OCI-LY3 (cell line): ENCODE measurements at regions not wholly inside any gene's neighbourhood (a gene's known extent, or its start where the extent isn't known, plus 50 kb on each side); places are given as distances from the start of the nearest gene placed in this dataset.
"Not testable (repeated sequence)": the region's sequence is repeated elsewhere in the genome, so short reads cannot be mapped to it uniquely, and the experiment has no call there.

Experiments
- H2AFZ ChIP-seq: fragments of 200-600, 300-600 bp; shearing (Covaris generic); 2 replicates; pipeline ENCODE4 v1.6.0; 2014; ENCODE audit warnings: antibody characterized with exemption, low read depth, low read length
- H3K27ac ChIP-seq: fragments of 200-600, 300-600 bp; sonication (generic); 2 replicates; pipeline ENCODE4 v1.5.1; 2014; ENCODE audit warnings: mild to moderate bottlenecking, low read length, moderate library complexity, mixed read lengths
- H3K27me3 ChIP-seq: fragments of 200-600, 300-600 bp; sonication (generic); 2 replicates; pipeline ENCODE4 v1.6.1; 2014; ENCODE audit warnings: low read depth, low read length, mixed read lengths
- H3K36me3 ChIP-seq: fragments of 200-600, 300-600 bp; sonication (generic); replicated peaks from 2 replicates; pipeline ENCODE3; 2014; ENCODE audit warnings: low read depth, low read length, mixed read lengths
- H3K4me1 ChIP-seq: fragments of 300-600, 200-600 bp; sonication (generic); 2 replicates; pipeline ENCODE4 v1.6.1; 2014; ENCODE audit warnings: low read length, mixed read lengths
- H3K4me2 ChIP-seq: fragments of 200-600, 300-600 bp; sonication (generic); 2 replicates; pipeline ENCODE4 v1.6.1; 2014; ENCODE audit warnings: low read length, mixed read lengths
- H3K4me3 ChIP-seq: fragments of 300-600, 200-600 bp; sonication (generic); 2 replicates; pipeline ENCODE4 v1.5.1; 2014; ENCODE audit warnings: antibody characterized with exemption, mild to moderate bottlenecking, low read length, moderate library complexity
- H3K79me2 ChIP-seq: fragments of 300-600, 200-600 bp; shearing (Covaris generic); 2 replicates; pipeline ENCODE4 v1.6.1; 2014; ENCODE audit warnings: mild to moderate bottlenecking, low read length, mixed read lengths
- H3K9ac ChIP-seq: fragments of 300-600, 200-600 bp; shearing (Covaris generic); 2 replicates; pipeline ENCODE4 v1.6.0; 2014; ENCODE audit warnings: mild to moderate bottlenecking, low read length, moderate library complexity
- H3K9me3 ChIP-seq: fragments of 200-600, 300-600 bp; shearing (Covaris generic); 2 replicates; pipeline ENCODE4 v1.6.1; 2014; ENCODE audit warnings: low read length, mixed read lengths; ENCODE audit not compliant: insufficient read depth
- H4K20me1 ChIP-seq: fragments of 200-600, 300-600 bp; sonication (generic); 2 replicates; pipeline ENCODE4 v1.6.1; 2016; ENCODE audit warnings: low read length, mixed read lengths; ENCODE audit not compliant: insufficient read depth
- CTCF ChIP-seq: fragments of 200-600, 300-600 bp; sonication (generic); IDR thresholded peaks from 2 replicates; pipeline ENCODE4 v1.5.1; 2014; ENCODE audit warnings: antibody characterized with exemption, low read length, low read depth
- EZH2phosphoT487 ChIP-seq: fragments of 200-600 bp; shearing (Covaris generic); IDR thresholded peaks from 2 replicates; pipeline ENCODE4 v1.6.1; 2018; ENCODE audit warnings: antibody characterized with exemption, mixed run types, low read depth

DNA sequence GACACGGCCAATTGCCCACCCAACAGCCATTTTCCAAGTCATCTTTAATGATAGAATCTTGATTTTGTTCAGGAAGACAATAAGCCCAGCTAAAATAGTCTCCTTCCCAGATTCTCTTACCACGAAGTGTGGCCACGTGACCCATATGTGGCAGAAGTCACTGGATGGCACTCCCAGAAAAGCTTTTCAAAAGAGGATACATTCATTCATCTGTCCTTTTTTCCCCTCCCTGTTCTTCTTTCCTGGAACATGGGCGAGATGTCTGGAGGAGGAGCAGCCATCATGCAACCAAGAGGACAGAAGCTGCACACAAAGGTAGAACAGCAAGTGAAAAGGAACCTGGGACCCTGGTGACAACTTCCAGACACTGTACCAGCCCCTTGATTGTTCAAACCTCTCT, 174.7 kb downstream of the UACA start:
- H3K27ac ChIP-seq: no peak overlapping the region

GRCh38 chr15:70587896-70588567, 175.3 kb downstream of the UACA start:
- no peak overlapping the region for H3K4me2 ChIP-seq
- no peak overlapping the region for H3K9ac ChIP-seq
- no peaks in the 10 kb centered on the region for H3K9me3 ChIP-seq
- TF ChIP-seq CTCF: no peak
- no peak for TF ChIP-seq EZH2phosphoT487
- H2AFZ ChIP-seq: no peak overlapping the region
- H3K36me3 ChIP-seq: no peaks in the 10 kb centered on the region
- H3K27me3 ChIP-seq: peaks cover 7% of the 10 kb centered on the region; the same call in 1 of the 2 replicates
- H3K4me1 ChIP-seq: no peaks in the 10 kb centered on the region
- no peaks in the 10 kb centered on the region for H3K79me2 ChIP-seq
- H4K20me1 ChIP-seq: no peaks in the 10 kb centered on the region
- no peak overlapping the region for H3K27ac ChIP-seq
- H3K4me3 ChIP-seq: no peak overlapping the region

More for the DNA sequence above, 174.7 kb downstream of the UACA start:
- no peak overlapping the region for H3K9ac ChIP-seq
- peaks cover 4% of the 10 kb centered on the region; the same call in 1 of the 2 replicates for H3K27me3 ChIP-seq
- H3K4me1 ChIP-seq: no peaks in the 10 kb centered on the region
- H3K36me3 ChIP-seq: no peaks in the 10 kb centered on the region
- H3K9me3 ChIP-seq: no peaks in the 10 kb centered on the region
- H3K4me3 ChIP-seq: no peak overlapping the region
- H3K79me2 ChIP-seq: no peaks in the 10 kb centered on the region
- no peak overlapping the region for H3K4me2 ChIP-seq
- no peaks in the 10 kb centered on the region for H4K20me1 ChIP-seq
- H2AFZ ChIP-seq: no peak overlapping the region
- no peak for TF ChIP-seq CTCF
- no peak for TF ChIP-seq EZH2phosphoT487

- H3K79me2 ChIP-seq, H3K27ac ChIP-seq, H2AFZ ChIP-seq, H3K4me1 ChIP-seq, H3K36me3 ChIP-seq, H3K4me3 ChIP-seq, H3K9ac ChIP-seq, H3K9me3 ChIP-seq, H4K20me1 ChIP-seq, H3K4me2 ChIP-seq: not testable (repeated sequence)
- peaks cover 15% of the 10 kb centered on the region for H3K27me3 ChIP-seq
Measured at GRCh38 chr15:70587012-70587634, 176.2 kb downstream of the UACA start.

- no peak overlapping the region for H2AFZ ChIP-seq
- H3K27ac ChIP-seq: no peak overlapping the region
- H3K4me2 ChIP-seq: no peak overlapping the region
- no peaks in the 10 kb centered on the region for H3K4me1 ChIP-seq
- H3K9me3 ChIP-seq: no peaks in the 10 kb centered on the region
- H3K36me3 ChIP-seq: no peaks in the 10 kb centered on the region
- H3K4me3 ChIP-seq: no peak overlapping the region
- no peak overlapping the region for H3K9ac ChIP-seq
- H3K79me2 ChIP-seq: no peaks in the 10 kb centered on the region
- H4K20me1 ChIP-seq: no peaks in the 10 kb centered on the region
- H3K27me3 ChIP-seq: peaks cover 24% of the 10 kb centered on the region
- TF ChIP-seq CTCF (no peak), EZH2phosphoT487 (no peak)
Measured at GRCh38 chr15:70586241-70586640, 177.1 kb downstream of the UACA start.
